ENCODE measurements at regions not wholly inside any gene's neighbourhood (a gene's known extent, or its start where the extent isn't known, plus 50 kb on each side); places are given as distances from the start of the nearest gene placed in this dataset.

- Histone ChIP-seq H3K36me3 (ENCODE audit: insufficient read depth, low read length) (no peaks in the 10 kb centered on the region), H4K20me1 (ENCODE audit: insufficient read depth, low read length, poor library complexity, severe bottlenecking) (no peaks in the 10 kb centered on the region), H3K27me3 (ENCODE audit: insufficient read depth, low read length, poor library complexity, severe bottlenecking) (no peaks in the 10 kb centered on the region), H3K4me1 (ENCODE audit: insufficient read depth, low read length, poor library complexity, severe bottlenecking) (no peaks in the 10 kb centered on the region), H3K9me3 (ENCODE audit: insufficient read depth, low read depth, low read length) (no peaks in the 10 kb centered on the region), H3K9ac (ENCODE audit: low read depth, low read length, poor library complexity, severe bottlenecking) (no peak overlapping the region), H3K9me2 (replicated peaks; ENCODE audit: low read depth, low read length) (no peaks in the 10 kb centered on the region), H3K79me2 (ENCODE audit: insufficient read depth, low read length) (no peaks in the 10 kb centered on the region), H3F3A (ENCODE audit: low read depth) (no peaks in the 10 kb centered on the region), H3K4me3 (ENCODE audit: low read length, poor library complexity, severe bottlenecking) (no peak overlapping the region), H2AFZ (ENCODE audit: low read length) (no peak overlapping the region), H3K4me2 (ENCODE audit: low read depth, low read length, poor library complexity, severe bottlenecking) (no peak overlapping the region)
- TF ChIP-seq, protein P1, sequence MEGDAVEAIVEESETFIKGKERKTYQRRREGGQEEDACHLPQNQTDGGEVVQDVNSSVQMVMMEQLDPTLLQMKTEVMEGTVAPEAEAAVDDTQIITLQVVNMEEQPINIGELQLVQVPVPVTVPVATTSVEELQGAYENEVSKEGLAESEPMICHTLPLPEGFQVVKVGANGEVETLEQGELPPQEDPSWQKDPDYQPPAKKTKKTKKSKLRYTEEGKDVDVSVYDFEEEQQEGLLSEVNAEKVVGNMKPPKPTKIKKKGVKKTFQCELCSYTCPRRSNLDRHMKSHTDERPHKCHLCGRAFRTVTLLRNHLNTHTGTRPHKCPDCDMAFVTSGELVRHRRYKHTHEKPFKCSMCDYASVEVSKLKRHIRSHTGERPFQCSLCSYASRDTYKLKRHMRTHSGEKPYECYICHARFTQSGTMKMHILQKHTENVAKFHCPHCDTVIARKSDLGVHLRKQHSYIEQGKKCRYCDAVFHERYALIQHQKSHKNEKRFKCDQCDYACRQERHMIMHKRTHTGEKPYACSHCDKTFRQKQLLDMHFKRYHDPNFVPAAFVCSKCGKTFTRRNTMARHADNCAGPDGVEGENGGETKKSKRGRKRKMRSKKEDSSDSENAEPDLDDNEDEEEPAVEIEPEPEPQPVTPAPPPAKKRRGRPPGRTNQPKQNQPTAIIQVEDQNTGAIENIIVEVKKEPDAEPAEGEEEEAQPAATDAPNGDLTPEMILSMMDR (conservative IDR thresholded peaks at IDR 0.05; ENCODE audit: low read length): no peak
- no peak for TF ChIP-seq EZH2phosphoT487 (IDR thresholded peaks at IDR 0.05; ENCODE audit: borderline replicate concordance)
These were observed 990.5 kb upstream of the ADGRL3 start for GRCh38 chr4:60209588-60209987.

DNA sequence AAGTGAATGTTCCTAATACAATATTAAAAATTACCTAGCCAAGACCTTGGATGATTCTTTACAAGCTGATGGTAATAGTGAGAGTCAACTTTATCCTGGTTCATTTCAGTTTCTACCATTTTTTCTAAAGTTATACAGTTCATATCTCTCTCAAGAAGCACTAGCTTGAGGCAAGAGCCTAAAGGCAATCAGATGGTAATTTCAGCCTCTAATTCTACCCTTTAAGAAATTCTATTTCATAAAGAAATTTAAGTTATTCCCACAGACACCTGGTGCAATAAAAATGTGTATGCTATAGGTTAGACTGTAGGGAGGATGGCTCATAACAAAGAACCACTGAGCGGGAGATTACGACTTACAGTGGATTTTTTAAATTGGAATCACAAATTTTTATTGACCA is 984.2 kb upstream of the ADGRL3 start:
- Histone ChIP-seq H3K79me2 (ENCODE audit: insufficient read depth, low read length) (no peaks in the 10 kb centered on the region), H3K4me1 (ENCODE audit: insufficient read depth, low read length, poor library complexity, severe bottlenecking) (no peaks in the 10 kb centered on the region), H3K9ac (ENCODE audit: low read depth, low read length, poor library complexity, severe bottlenecking) (no peak overlapping the region), H3K9me3 (ENCODE audit: insufficient read depth, low read depth, low read length) (no peaks in the 10 kb centered on the region), H3K27me3 (ENCODE audit: insufficient read depth, low read length, poor library complexity, severe bottlenecking) (no peaks in the 10 kb centered on the region), H3K4me3 (ENCODE audit: low read length, poor library complexity, severe bottlenecking) (no peak overlapping the region), H2AFZ (ENCODE audit: low read length) (no peak overlapping the region), H3K4me2 (ENCODE audit: low read depth, low read length, poor library complexity, severe bottlenecking) (no peak overlapping the region), H3K9me2 (replicated peaks; ENCODE audit: low read depth, low read length) (no peaks in the 10 kb centered on the region), H3F3A (ENCODE audit: low read depth) (no peaks in the 10 kb centered on the region), H3K36me3 (ENCODE audit: insufficient read depth, low read length) (no peaks in the 10 kb centered on the region), H4K20me1 (ENCODE audit: insufficient read depth, low read length, poor library complexity, severe bottlenecking) (no peaks in the 10 kb centered on the region)
- TF ChIP-seq, protein P1 (conservative IDR thresholded peaks at IDR 0.05; ENCODE audit: low read length): no peak
- no peak for TF ChIP-seq EZH2phosphoT487 (IDR thresholded peaks at IDR 0.05; ENCODE audit: borderline replicate concordance)

- H3K9me2 ChIP-seq (replicated peaks; ENCODE audit: low read depth, low read length): no peaks in the 10 kb centered on the region
- no peaks in the 10 kb centered on the region for H3K27me3 ChIP-seq (ENCODE audit: insufficient read depth, low read length, poor library complexity, severe bottlenecking)
- H3K9ac ChIP-seq (ENCODE audit: low read depth, low read length, poor library complexity, severe bottlenecking): no peak overlapping the region
- H4K20me1 ChIP-seq (ENCODE audit: insufficient read depth, low read length, poor library complexity, severe bottlenecking): no peaks in the 10 kb centered on the region
- H3K4me2 ChIP-seq (ENCODE audit: low read depth, low read length, poor library complexity, severe bottlenecking): no peak overlapping the region
- no peaks in the 10 kb centered on the region for H3K79me2 ChIP-seq (ENCODE audit: insufficient read depth, low read length)
- H3K4me3 ChIP-seq (ENCODE audit: low read length, poor library complexity, severe bottlenecking): no peak overlapping the region
- H3K4me1 ChIP-seq (ENCODE audit: insufficient read depth, low read length, poor library complexity, severe bottlenecking): no peaks in the 10 kb centered on the region
- no peaks in the 10 kb centered on the region for H3F3A ChIP-seq (ENCODE audit: low read depth)
- no peaks in the 10 kb centered on the region for H3K36me3 ChIP-seq (ENCODE audit: insufficient read depth, low read length)
- TF ChIP-seq, protein P1 (conservative IDR thresholded peaks at IDR 0.05; ENCODE audit: low read length): no peak
- TF ChIP-seq EZH2phosphoT487 (IDR thresholded peaks at IDR 0.05; ENCODE audit: borderline replicate concordance): no peak
- H3K9me3 ChIP-seq (ENCODE audit: insufficient read depth, low read depth, low read length): no peaks in the 10 kb centered on the region
- no peak overlapping the region for H2AFZ ChIP-seq (ENCODE audit: low read length)
These were observed 983.4 kb upstream of the ADGRL3 start for GRCh38 chr4:60216752-60217151.
